ENCODE measurements at regions not wholly inside any gene's neighbourhood (a gene's known extent, or its start where the extent isn't known, plus 50 kb on each side); places are given as distances from the start of the nearest gene placed in this dataset.

DNA sequence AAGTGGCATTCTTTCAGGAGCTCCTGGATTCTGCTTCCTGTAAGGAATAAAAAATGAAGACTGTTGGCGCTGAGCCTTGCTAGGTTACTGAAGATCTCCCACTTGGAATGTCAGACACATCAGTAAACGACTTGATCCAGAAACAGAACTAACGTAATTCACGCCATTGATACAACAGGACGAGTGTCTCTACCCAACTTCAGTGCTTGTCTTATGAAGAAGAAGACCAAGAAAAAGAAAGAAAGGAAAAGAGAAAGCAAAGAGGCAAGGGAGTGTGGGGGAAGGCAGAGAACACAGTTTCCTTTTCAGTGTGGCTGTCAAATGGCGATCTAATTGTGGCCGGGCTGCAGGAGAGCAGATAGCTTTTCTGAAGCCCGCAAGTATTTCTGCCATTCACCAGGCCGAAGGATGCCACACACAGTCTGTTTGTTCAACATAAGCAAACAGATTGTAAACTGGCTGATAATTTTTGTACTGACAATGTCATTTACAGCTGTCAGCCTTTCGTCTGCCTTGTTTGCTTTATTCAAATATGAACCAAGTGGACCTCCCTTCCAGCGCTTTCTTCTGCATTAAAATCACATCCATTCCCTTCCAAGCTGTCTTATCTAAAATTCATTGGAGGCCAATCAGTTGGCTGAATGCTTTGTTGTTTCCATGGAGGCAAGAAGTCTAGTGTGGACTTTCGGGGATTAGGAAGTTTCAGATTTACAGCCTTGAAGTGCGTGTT lies 180.6 kb downstream of the FOXA2 start:
- no peak for DNase-seq

DNA sequence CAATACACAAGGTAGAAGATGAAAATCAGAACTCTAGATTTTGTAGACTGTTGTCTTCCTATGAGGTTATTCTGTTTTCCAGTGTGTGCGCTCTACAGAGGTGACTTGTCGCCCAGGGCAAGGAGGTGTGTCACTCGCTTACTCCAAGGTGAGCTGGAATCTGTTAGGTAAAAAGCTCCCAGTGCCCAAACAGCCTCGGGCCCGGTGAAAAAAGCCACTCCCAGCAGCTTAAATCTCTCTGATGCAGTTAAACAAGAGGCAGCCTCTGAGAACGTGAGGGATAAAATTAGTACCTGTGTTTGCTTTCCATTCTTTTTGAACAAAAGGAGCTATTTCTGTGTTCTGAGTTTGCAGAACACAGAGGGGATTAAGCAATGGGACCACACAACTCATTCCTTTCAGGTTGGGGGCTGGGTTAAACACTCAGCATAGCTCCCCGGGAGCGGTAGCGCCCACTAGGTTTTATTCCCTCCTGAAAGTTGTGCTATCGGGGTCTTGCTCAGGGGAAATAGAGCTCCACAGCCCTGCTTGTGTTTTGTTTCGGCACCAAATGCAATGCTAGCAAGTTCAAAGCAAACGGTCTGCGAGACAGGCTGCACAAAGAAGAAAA lies 181.2 kb downstream of the FOXA2 start:
- DNase-seq = no peak

- no peak for DNase-seq
Measured at GRCh38 chr20:22402550-22402949, 181.8 kb downstream of the FOXA2 start.

GRCh38 chr20:22400440-22400839 lies 183.9 kb downstream of the FOXA2 start:
- no peak for DNase-seq

- no peak for DNase-seq
Measured at GRCh38 chr20:22394583-22394982, 189.8 kb downstream of the FOXA2 start.

GRCh38 chr20:22390543-22390903 lies 193.8 kb downstream of the FOXA2 start:
- DNase-seq = no peak

DNA sequence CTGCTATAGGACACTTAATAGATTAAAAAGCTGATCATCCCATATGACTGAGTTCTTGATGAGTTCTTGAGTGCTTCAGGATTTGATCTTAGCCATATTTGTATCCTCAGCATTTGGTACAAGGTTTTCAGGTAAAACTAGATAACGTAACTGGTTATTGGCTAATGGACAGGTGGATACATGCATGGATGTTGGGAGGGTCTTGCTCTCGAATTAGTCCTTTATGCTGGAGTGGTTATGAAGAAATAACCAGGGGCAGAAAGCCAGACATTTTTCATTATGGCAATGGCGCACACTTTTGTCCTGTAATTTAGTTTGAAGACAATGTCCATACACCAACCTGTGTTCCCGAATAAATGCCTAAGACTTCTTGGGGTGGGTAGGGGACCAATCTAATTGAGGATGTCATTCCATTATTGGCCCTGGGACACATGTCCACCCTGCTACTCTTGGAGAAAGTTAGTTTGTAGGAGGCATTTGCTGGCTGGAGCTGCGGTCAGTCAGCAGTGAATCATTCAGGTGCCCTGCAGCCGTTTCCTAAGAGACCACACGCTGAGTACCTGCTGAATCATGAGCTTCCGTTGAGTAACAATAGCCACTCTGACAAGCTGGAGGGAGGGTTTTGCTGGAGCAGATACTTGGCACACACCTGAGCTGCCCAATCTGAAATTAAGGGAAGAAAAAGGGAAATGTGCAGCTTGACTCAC lies 194.4 kb downstream of the FOXA2 start:
- no peak for DNase-seq

DNA sequence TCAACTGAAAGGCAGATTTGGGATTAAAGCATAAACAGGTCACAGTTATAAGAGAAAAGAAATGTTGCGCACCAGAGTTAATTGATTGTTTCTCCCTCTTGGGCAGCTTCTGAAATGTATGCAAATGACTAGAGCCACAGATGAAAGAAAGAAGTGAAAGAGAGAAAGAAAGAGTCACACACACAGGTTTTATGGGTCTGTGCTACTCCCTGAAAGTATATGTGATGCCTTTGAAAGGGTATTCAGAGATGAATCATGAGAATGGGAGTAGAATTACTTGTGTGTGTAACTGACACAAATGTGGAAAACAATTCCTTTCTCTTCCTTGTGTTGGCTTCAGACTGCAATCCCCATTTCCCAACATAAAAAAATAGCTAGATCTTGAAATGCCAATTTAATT lies 196.9 kb downstream of the FOXA2 start:
- DNase-seq = no peak

DNA sequence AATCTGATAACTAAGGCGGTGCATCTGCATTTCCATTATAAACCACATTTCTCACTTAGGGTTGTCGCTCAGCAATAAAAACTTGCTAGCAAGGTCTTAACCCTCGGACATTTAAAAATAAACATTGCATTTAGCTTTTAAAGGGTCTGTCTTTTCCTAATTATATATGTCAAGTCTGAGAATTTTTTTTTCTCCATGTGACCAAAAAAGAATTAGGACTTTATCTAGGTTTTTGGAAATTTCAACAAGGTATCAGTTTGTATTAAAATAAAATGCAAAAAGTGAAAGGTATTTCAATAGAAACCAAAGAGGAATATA lies 198.1 kb downstream of the FOXA2 start:
- DNase-seq = no peak

DNA sequence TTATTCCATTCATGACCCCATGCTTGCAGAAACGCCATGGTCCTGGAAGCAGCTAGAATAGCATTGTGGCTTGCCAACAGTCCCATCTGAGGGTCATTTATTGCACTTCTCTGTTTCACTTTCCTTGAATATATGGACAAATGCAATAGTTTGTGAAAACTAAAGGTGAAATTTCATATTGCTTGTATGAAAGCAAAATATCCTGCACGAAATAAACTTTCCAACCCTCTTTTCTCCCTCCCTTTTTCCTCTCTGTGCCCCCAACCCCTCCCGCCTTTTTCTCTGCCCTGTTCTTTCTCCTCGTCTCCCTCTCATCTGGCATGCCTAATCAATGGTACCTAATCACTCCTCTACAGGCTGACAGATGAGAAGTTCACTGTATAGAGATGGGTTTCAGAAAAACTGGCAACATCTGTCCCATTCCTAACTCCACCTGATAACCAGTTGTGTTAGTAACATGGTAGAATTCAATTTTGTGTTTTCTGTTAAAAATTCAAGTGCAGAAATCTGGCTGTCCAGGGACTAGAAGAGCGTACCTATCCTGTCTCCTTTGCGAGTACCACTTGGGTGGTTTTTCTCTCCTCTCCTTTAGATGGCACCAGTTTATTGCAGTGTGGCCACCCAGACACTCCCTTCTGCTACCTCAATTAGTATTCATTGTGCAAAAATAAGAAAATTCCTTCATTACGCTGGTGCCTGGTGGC lies 198.6 kb downstream of the FOXA2 start:
- DNase-seq = no peak

GRCh38 chr20:22384978-22385377 lies 199.4 kb downstream of the FOXA2 start:
- DNase-seq = no peak

GRCh38 chr20:22383156-22383555 lies 201.2 kb downstream of the FOXA2 start:
- no peak for DNase-seq

DNA sequence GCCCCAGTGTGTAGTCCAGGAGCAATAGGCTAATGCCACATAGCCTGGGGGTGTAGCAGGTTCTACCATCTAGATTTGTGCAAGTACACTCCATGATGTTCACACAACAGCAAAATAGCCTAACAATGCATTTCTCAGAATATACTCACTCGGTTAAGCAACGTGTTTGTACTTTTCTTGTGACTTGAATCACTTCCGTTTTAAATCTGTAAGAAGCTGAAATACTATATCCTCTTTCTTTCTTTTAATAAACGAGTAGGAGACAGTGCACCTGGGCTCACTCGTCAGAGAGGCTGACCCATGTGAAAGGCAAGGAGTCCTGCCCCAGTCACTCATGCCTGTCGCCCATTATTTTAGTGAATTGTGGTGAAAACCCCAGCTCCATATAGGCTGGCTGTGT lies 201.6 kb downstream of the FOXA2 start:
- no peak for DNase-seq

DNA sequence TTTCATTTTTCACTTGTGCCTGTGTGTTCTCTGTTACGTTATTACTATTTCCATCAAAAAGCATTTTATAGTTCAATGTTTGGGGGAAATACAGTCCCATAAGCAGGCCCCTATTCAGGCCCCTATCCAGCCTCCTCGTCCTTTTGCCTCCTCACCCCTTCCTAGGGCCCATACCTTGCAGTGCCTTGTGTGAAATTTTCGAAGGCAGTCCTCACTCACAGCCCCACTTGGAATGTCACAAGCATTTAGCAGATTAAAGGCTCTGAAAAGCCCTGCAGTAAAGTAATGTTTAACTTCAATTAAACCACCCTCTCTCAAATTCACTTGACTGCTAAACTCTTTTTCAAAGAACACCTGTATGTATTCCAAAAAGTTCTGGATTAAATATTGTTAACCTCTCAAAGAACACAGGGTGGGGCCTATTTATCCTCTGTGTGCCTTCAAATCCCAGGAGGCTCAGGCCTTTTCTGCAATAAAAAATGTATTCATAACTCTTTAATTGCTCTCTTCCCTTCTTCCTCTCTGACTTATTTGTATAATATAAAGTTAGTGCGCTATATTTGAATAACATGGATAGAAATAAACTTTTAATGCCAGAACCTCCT lies 202.5 kb downstream of the FOXA2 start:
- no peak for DNase-seq

DNA sequence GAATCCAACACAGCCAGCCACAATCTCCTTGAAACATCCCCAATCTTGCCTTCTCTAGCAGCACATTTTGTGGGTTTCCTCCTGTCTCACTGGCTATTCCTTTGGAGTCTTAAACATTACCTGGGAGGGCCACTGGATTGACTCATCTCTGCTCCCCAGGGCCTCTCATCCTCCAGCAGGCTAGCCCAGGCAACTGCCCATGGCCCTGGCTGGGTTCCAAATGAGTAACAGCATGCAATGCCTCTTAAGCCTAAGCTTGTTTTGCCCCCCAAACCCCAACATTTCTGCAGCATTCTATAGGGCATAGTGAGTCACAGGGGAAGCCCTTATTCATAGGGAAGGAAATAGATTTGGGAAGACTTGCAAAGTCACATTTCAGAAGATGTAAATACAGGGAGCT lies 204.9 kb downstream of the FOXA2 start:
- DNase-seq = no peak

- no peak for DNase-seq
Measured at GRCh38 chr20:22374678-22375590, 209.4 kb downstream of the FOXA2 start.

DNA sequence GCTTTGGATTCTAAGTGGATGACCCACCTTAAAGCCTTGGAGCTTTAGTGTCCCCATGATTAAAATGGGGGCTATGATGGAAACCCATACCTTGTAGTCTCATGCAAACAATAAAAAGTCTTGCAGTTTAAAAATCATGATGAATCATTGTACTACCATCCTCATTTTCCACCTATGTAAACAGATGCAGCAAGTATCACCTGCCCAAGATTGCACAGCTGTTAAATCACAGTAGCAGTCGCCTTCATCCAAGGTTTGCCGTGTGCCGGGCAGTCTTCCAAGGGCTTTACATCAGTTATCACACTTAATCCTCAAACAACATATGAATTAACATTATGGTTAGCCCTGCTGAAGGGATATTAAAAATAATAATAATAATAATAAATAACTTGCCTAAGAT lies 210.3 kb downstream of the FOXA2 start:
- no peak for DNase-seq

DNA sequence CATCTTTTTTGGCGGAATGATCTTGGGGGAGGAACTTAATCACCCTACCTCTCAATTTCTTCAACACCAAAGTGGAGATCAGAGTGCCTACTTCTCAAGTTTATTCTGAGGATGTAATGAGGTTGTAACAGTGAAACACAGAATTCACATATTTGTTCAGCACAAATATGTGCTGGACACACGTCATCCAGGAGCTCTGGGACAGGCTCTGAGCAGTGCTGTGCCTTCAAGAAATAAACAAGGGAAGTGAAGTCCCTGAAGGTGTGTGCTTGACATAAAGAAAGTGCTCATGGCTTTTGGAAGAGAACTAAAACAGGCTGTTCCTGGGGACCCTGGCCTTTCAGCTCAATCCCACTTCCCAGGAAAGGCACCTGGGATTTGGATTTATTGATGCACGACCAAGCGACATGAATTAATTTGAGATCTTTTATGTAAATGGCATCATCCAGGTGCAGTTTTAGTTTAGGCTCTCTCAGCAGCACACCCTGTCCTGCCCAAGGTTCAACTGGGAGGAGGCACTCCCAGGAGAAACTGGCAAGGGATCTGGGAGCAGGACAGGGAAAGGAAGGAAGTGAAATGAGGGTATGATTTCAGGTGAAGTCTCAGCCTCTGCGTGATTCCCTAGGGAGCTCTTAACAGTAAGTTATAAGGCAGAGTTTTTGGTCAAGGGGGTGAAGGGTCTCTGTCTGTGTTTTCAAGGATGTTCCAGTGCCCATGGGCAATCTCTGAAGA lies 211.0 kb downstream of the FOXA2 start:
- DNase-seq = no peak

GRCh38 chr20:22371843-22372242 lies 212.5 kb downstream of the FOXA2 start:
- no peak for DNase-seq

- no peak for DNase-seq
Measured at GRCh38 chr20:22370137-22370536, 214.2 kb downstream of the FOXA2 start.

DNA sequence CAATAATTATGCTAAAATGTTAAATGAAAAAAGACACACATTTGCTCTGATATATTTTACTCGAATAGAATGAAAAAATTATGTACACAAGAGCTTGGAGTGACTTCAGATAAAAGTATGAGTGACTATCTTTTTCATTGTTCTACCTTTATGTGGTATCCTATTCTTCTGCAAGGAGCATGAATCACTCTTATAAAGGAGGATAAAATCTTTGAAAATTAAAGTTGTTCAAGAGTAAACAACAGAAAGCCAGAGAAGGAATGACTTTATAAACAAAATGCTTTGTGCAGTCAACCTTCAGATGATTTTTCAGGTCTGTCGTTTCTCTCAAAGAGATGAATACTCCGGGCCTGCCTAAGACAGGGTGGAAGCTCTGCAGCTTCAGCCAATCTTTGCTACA lies 215.3 kb downstream of the FOXA2 start:
- DNase-seq = no peak

DNA sequence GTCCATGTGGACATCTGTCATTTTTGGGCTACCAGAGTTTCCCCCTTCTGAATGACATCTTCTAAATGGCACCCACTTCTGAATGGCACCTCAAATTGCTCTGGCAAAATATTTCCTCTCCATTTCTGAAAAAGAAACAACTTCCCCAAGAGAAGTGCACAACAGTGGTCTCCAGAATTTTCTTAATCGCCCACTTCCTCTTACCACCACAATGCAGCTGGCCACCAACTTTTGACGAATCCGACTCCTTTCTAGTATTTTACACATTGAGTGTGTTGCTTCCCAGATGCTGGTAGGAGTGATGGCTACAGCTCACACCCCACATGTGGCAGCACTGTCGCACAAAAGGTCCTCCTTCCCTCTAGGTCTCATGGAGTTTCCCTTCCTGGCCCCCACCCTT lies 216.1 kb downstream of the FOXA2 start:
- DNase-seq = no peak

Data from NCI-H2227 treated with DMSO at 0.1 percent for 48 hours (cell line).